OCI-LY3 (cell line): ENCODE measurements at regions not wholly inside any gene's neighbourhood (a gene's known extent, or its start where the extent isn't known, plus 50 kb on each side); places are given as distances from the start of the nearest gene placed in this dataset.
"Not testable (repeated sequence)": the region's sequence is repeated elsewhere in the genome, so short reads cannot be mapped to it uniquely, and the experiment has no call there.

Experiments used
- H2AFZ ChIP-seq: fragments of 200-600, 300-600 bp; shearing (Covaris generic); 2 replicates; pipeline ENCODE4 v1.6.0; 2014; ENCODE audit warnings: antibody characterized with exemption, low read depth, low read length
- H3K27ac ChIP-seq: fragments of 200-600, 300-600 bp; sonication (generic); 2 replicates; pipeline ENCODE4 v1.5.1; 2014; ENCODE audit warnings: mild to moderate bottlenecking, low read length, moderate library complexity, mixed read lengths
- H3K27me3 ChIP-seq: fragments of 200-600, 300-600 bp; sonication (generic); 2 replicates; pipeline ENCODE4 v1.6.1; 2014; ENCODE audit warnings: low read depth, low read length, mixed read lengths
- H3K36me3 ChIP-seq: fragments of 200-600, 300-600 bp; sonication (generic); replicated peaks from 2 replicates; pipeline ENCODE3; 2014; ENCODE audit warnings: low read depth, low read length, mixed read lengths
- H3K4me1 ChIP-seq: fragments of 300-600, 200-600 bp; sonication (generic); 2 replicates; pipeline ENCODE4 v1.6.1; 2014; ENCODE audit warnings: low read length, mixed read lengths
- H3K4me2 ChIP-seq: fragments of 200-600, 300-600 bp; sonication (generic); 2 replicates; pipeline ENCODE4 v1.6.1; 2014; ENCODE audit warnings: low read length, mixed read lengths
- H3K4me3 ChIP-seq: fragments of 300-600, 200-600 bp; sonication (generic); 2 replicates; pipeline ENCODE4 v1.5.1; 2014; ENCODE audit warnings: antibody characterized with exemption, mild to moderate bottlenecking, low read length, moderate library complexity
- H3K79me2 ChIP-seq: fragments of 300-600, 200-600 bp; shearing (Covaris generic); 2 replicates; pipeline ENCODE4 v1.6.1; 2014; ENCODE audit warnings: mild to moderate bottlenecking, low read length, mixed read lengths
- H3K9ac ChIP-seq: fragments of 300-600, 200-600 bp; shearing (Covaris generic); 2 replicates; pipeline ENCODE4 v1.6.0; 2014; ENCODE audit warnings: mild to moderate bottlenecking, low read length, moderate library complexity
- H3K9me3 ChIP-seq: fragments of 200-600, 300-600 bp; shearing (Covaris generic); 2 replicates; pipeline ENCODE4 v1.6.1; 2014; ENCODE audit warnings: low read length, mixed read lengths; ENCODE audit not compliant: insufficient read depth
- H4K20me1 ChIP-seq: fragments of 200-600, 300-600 bp; sonication (generic); 2 replicates; pipeline ENCODE4 v1.6.1; 2016; ENCODE audit warnings: low read length, mixed read lengths; ENCODE audit not compliant: insufficient read depth
- EZH2phosphoT487 ChIP-seq: fragments of 200-600 bp; shearing (Covaris generic); IDR thresholded peaks from 2 replicates; pipeline ENCODE4 v1.6.1; 2018; ENCODE audit warnings: antibody characterized with exemption, mixed run types, low read depth
- TF ChIP-seq, protein P1 (sequence below): fragments of 200-600, 300-600 bp; sonication (generic); IDR thresholded peaks from 2 replicates; pipeline ENCODE4 v1.5.1; 2014; ENCODE audit warnings: antibody characterized with exemption, low read length, low read depth

DNA sequence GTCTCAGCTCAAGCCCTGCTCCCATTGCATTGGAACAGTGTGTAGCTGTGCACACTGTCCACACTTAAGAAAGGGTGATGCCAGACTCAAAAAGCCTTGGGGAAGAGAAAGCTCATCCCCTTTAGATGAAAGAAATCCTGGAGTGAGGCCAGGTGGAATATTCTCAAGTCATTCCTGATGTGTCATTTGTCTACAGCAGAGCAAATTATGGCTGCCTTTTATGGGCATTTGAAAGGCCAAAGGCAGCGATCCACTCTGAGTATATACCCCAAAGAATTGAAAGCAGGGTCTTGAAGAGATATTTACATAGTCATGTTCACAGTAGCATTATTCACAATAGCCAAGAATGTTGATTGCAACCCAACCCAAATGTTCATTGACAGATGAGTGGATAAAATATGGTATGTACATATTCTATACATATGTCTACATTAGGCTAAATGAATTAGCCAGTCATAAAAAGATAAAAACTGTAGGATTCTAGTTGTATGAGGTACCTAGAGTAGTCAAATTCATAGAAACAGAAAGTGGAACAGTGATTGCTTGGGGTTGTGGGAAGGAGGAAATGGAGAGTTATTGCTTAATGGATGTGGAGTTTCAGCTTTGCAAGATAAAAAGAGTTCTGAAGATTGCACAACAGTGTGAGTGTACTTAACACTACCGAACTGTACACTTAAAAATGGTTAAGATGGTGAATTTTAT is 214.9 kb downstream of the KCNRG start:
- Histone ChIP-seq H3K4me3 (peak overlapping the region; percentile 52), H2AFZ (no peak overlapping the region), H3K36me3 (peaks cover 12% of the 10 kb centered on the region), H3K27ac (peak overlapping the region; percentile 70), H3K4me2 (peak overlapping the region; percentile 75), H3K4me1 (peaks cover 67% of the 10 kb centered on the region), H3K79me2 (no peaks in the 10 kb centered on the region), H4K20me1 (no peaks in the 10 kb centered on the region), H3K9ac (peak overlapping the region; percentile 30; the same call in 1 of the 2 replicates), H3K27me3 (0 out of 2 replicates have a peak, but pooled peaks cover 3% of the 10 kb centered on the region), H3K9me3 (peaks cover 16% of the 10 kb centered on the region; the same call in 1 of the 2 replicates)
- TF ChIP-seq EZH2phosphoT487 = no peak
- TF ChIP-seq, protein P1, sequence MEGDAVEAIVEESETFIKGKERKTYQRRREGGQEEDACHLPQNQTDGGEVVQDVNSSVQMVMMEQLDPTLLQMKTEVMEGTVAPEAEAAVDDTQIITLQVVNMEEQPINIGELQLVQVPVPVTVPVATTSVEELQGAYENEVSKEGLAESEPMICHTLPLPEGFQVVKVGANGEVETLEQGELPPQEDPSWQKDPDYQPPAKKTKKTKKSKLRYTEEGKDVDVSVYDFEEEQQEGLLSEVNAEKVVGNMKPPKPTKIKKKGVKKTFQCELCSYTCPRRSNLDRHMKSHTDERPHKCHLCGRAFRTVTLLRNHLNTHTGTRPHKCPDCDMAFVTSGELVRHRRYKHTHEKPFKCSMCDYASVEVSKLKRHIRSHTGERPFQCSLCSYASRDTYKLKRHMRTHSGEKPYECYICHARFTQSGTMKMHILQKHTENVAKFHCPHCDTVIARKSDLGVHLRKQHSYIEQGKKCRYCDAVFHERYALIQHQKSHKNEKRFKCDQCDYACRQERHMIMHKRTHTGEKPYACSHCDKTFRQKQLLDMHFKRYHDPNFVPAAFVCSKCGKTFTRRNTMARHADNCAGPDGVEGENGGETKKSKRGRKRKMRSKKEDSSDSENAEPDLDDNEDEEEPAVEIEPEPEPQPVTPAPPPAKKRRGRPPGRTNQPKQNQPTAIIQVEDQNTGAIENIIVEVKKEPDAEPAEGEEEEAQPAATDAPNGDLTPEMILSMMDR = no peak

DNA sequence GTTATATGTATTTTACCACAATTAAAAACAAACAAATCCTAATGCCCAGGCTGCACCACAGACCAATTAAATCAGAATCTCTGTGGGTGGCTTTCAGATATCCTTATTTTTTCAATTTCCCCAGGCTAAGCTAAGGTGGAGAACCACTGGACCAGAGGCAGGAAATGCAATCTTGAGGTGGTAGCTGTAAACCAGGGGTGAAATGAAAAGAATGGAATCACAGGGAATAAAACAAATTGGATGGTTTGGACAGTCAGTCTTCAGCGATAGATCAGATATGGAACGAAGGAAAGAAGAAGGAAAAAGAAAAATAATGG is 215.4 kb downstream of the KCNRG start:
- peaks cover 67% of the 10 kb centered on the region for H3K4me1 ChIP-seq
- no peak overlapping the region for H2AFZ ChIP-seq
- H3K36me3 ChIP-seq = peaks cover 7% of the 10 kb centered on the region
- peaks cover 12% of the 10 kb centered on the region; the same call in 1 of the 2 replicates for H3K9me3 ChIP-seq
- TF ChIP-seq EZH2phosphoT487 = no peak
- TF ChIP-seq, protein P1 = no peak
- peak overlapping the region; percentile 17; the same call in 1 of the 2 replicates for H3K9ac ChIP-seq
- H4K20me1 ChIP-seq = no peaks in the 10 kb centered on the region
- peak overlapping the region; percentile 75 for H3K4me2 ChIP-seq
- 0 out of 2 replicates have a peak, but pooled peaks cover 3% of the 10 kb centered on the region for H3K27me3 ChIP-seq
- no peaks in the 10 kb centered on the region for H3K79me2 ChIP-seq
- H3K27ac ChIP-seq = peak overlapping the region; percentile 70
- peak overlapping the region; percentile 52 for H3K4me3 ChIP-seq

DNA sequence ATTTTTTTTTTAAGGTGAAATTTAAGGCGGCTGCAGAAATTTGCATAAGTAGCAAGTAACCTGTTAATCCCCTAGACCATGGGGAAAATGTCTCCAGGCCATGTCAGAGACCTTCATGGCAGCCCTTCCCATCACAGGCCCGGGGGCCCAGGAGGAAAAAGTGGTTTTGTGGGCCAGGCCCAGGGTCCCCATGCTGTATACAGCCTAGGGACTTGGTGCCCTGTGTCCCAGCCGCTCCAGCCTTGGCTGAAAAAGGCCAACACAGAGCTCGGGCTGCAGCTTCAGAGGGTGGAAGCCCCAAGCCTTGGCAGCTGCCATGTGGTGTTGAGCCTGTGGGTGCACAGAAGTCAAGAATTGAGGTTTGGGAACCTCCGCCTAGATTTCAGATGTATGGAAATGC is 218.3 kb downstream of the KCNRG start:
- H3K27ac ChIP-seq, H3K36me3 ChIP-seq, H3K9ac ChIP-seq, H4K20me1 ChIP-seq, H3K4me3 ChIP-seq, H3K79me2 ChIP-seq, H2AFZ ChIP-seq, H3K9me3 ChIP-seq, H3K4me2 ChIP-seq, H3K27me3 ChIP-seq: not testable (repeated sequence)
- H3K4me1 ChIP-seq = peaks cover 64% of the 10 kb centered on the region

DNA sequence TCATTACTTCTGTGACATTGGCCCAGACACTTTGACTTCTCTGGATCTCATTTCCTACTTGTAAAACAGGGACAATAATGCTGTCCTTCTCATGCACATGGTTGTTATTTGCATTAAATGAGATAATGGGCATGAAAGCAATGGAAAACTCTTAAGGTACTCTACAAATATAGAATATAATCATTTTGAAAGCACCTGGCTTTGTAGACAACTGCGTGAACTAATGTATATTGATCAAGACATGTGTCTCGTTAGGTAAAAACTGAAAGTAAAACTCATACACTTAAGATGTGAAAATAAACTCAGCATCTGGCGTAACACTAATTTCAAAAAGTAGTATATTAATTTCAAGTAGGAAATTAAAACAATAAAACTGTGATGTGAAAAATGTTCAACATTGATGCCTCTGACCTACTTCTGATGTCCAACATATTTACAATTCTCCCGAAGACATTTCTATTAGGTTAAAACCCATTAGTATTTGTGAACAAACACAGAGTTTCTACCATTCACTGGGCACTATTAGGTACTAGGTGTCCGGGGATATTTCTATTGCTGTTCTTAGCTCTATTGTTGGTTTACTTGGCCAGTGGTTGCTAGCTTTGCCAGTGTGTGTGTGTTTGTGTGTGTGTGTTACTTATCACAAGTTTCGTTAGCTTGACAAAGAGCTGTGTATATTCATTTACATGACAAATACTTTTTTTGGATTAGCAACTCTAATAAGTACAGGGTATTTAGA is 220.5 kb downstream of the KCNRG start:
- H4K20me1 ChIP-seq = no peaks in the 10 kb centered on the region
- no peaks in the 10 kb centered on the region for H3K27me3 ChIP-seq
- H3K4me1 ChIP-seq = peaks cover 53% of the 10 kb centered on the region
- H2AFZ ChIP-seq = peak overlapping the region; percentile 5; the same call in 1 of the 2 replicates
- H3K79me2 ChIP-seq = no peaks in the 10 kb centered on the region
- H3K4me3 ChIP-seq = peak overlapping the region; percentile 67
- peak overlapping the region; percentile 95 for H3K4me2 ChIP-seq
- H3K36me3 ChIP-seq = peaks cover 4% of the 10 kb centered on the region
- TF ChIP-seq EZH2phosphoT487 = no peak
- TF ChIP-seq, protein P1 = no peak
- 0 out of 2 replicates have a peak, but pooled peaks cover 9% of the 10 kb centered on the region for H3K9me3 ChIP-seq
- H3K9ac ChIP-seq = peak overlapping the region; percentile 71
- peak overlapping the region; percentile 83 for H3K27ac ChIP-seq
